ENCODE measurements at regions not wholly inside any gene's neighbourhood (a gene's known extent, or its start where the extent isn't known, plus 50 kb on each side); places are given as distances from the start of the nearest gene placed in this dataset.

- TF ChIP-seq REST (IDR thresholded peaks at IDR 0.05; ENCODE audit: unreplicated experiment) (no peak), ZNF331 (CRISPR knock-in tag; IDR thresholded peaks at IDR 0.05; ENCODE audit: low read depth) (no peak)
Observed at GRCh38 chr14:101025131-101025530, 121.6 kb upstream of the RTL1 start (continued).

- Histone ChIP-seq H2AFZ (no peak overlapping the region), H3K4me1 (ENCODE audit: insufficient read depth) (no peaks in the 10 kb centered on the region), H3F3A (replicated peaks; ENCODE audit: low read depth) (no peaks in the 10 kb centered on the region), H3K4me2 (no peak overlapping the region), H3K36me3 (ENCODE audit: insufficient read depth) (no peaks in the 10 kb centered on the region), H3K27me3 (ENCODE audit: insufficient read depth) (no peaks in the 10 kb centered on the region), H3K9me2 (ENCODE audit: insufficient read depth) (no peaks in the 10 kb centered on the region), H3K79me2 (replicated peaks; ENCODE audit: insufficient read depth) (no peaks in the 10 kb centered on the region), H3K27ac (ENCODE audit: low read depth) (no peak overlapping the region), H3K4me3 (no peak overlapping the region), H4K20me1 (replicated peaks; ENCODE audit: insufficient read depth) (no peaks in the 10 kb centered on the region)
- H3K27me3 Mint-ChIP-seq (ENCODE audit: insufficient read depth, low read depth, poor library complexity), result peaks cover 13% of the 10 kb centered on the region
- TF ChIP-seq REST (IDR thresholded peaks at IDR 0.05; ENCODE audit: unreplicated experiment) (no peak), EZH2phosphoT487 (IDR thresholded peaks at IDR 0.05; ENCODE audit: unreplicated experiment) (no peak), STAT1 (IDR thresholded peaks at IDR 0.05; ENCODE audit: unreplicated experiment) (no peak), EZH2 (IDR thresholded peaks at IDR 0.05; ENCODE audit: low read depth, unreplicated experiment) (no peak), NANOG (IDR thresholded peaks at IDR 0.05; ENCODE audit: borderline replicate concordance) (no peak), ETS1 (IDR thresholded peaks at IDR 0.05) (no peak), JUNB (IDR thresholded peaks at IDR 0.05; ENCODE audit: unreplicated experiment) (no peak), CREB1 (CRISPR knock-in tag; IDR thresholded peaks at IDR 0.05; ENCODE audit: low read depth) (no peak)
- no peaks in the 10 kb centered on the region for H3K4me1 Mint-ChIP-seq
- no peaks in the 10 kb centered on the region; the same call in 1 of the 3 replicates for H3K36me3 Mint-ChIP-seq (ENCODE audit: low read depth)
- DNase-seq (ENCODE audit: low spot score), result no peak
- H3K4me3 Mint-ChIP-seq, result no peak overlapping the region
- H3K27ac Mint-ChIP-seq, result no peak overlapping the region
- H3K9me3 Mint-ChIP-seq, result peaks cover 33% of the 10 kb centered on the region
- ATAC-seq, result no peak
Observed at GRCh38 chr14:101025696-101026095, 122.2 kb upstream of the RTL1 start.
